Mucosa of descending colon (tissue), 3 donors: ENCODE measurements at regions not wholly inside any gene's neighbourhood (a gene's known extent, or its start where the extent isn't known, plus 50 kb on each side); places are given as distances from the start of the nearest gene placed in this dataset.

Source experiments
- ATAC-seq: fragments of 200-7000 bp; cut with Tn5 transposase; one replicate; pipeline ENCODE4 v1.9.1; 2020; ENCODE audit warnings: mild to moderate bottlenecking, moderate library complexity
- DNase-seq, 3 donors: peaks; one replicate each; pipeline ENCODE4 v3.0.0-alpha.2; 2020
- H3K36me3 ChIP-seq: fragments of 200-600 bp; one replicate; pipeline ENCODE4 v1.8.0; 2021; ENCODE audit warnings: low read depth, mild to moderate bottlenecking
- H3K4me1 ChIP-seq: fragments of 200-600 bp; one replicate; pipeline ENCODE4 v1.8.0; 2021; ENCODE audit warnings: low read depth, mild to moderate bottlenecking
- H3K4me3 ChIP-seq: fragments of 200-600 bp; one replicate; pipeline ENCODE4 v1.8.0; 2021; ENCODE audit warnings: mild to moderate bottlenecking
- H3K9me3 ChIP-seq: fragments of 200-600 bp; one replicate; pipeline ENCODE4 v1.8.0; 2021; ENCODE audit warnings: mild to moderate bottlenecking
- CTCF ChIP-seq: fragments of 200-600 bp; IDR thresholded peaks from one replicate; pipeline ENCODE4 v1.8.0; 2022; ENCODE audit warnings: antibody characterized with exemption, mild to moderate bottlenecking
- intact Hi-C, 2 donors: fragments of 100-400 bp; cut with DNase I in 1 of 2; cut with micrococcal nuclease in 1 of 2; formaldehyde crosslinking; loops; one replicate each; pipeline versions ENCODE4 v1.11.0 to v1.11.1; 2022; cut with DNase I, micrococcal nuclease
- donor health status: DM: no; HTN: no; CAD: no; lungs with moderate emphysema.
- donor health status: DM: no; HTN: no; CAD: no.
- donor health status: DM: no; HTN: yes; CAD: no.

GRCh38 chr4:66972087-66972486 lies 573.2 kb downstream of the CENPC start:
- no peak for TF ChIP-seq CTCF

GRCh38 chr4:66964467-66964866 lies 580.8 kb downstream of the CENPC start:
- intact Hi-C loops = no loop called here
- ATAC-seq (no peak), DNase-seq (no peak)
- H3K9me3 ChIP-seq = no peaks in the 10 kb centered on the region
- TF ChIP-seq CTCF = no peak
- no peak overlapping the region for H3K4me3 ChIP-seq
- no peaks in the 10 kb centered on the region for H3K4me1 ChIP-seq
- H3K36me3 ChIP-seq = no peaks in the 10 kb centered on the region

More at GRCh38 chr4:66972087-66972486, 573.2 kb downstream of the CENPC start:
- H3K4me3 ChIP-seq = no peak overlapping the region
- H3K4me1 ChIP-seq = no peaks in the 10 kb centered on the region
- H3K9me3 ChIP-seq = no peaks in the 10 kb centered on the region
- DNase-seq = no peak
- no peak for ATAC-seq
- intact Hi-C loops = no loop called here
- no peaks in the 10 kb centered on the region for H3K36me3 ChIP-seq

- ATAC-seq = no peak
- Histone ChIP-seq H3K36me3 (no peaks in the 10 kb centered on the region), H3K4me1 (no peaks in the 10 kb centered on the region), H3K9me3 (no peaks in the 10 kb centered on the region), H3K4me3 (no peak overlapping the region)
- intact Hi-C loops = no loop called here
- TF ChIP-seq CTCF = no peak
- no peak for DNase-seq
These were observed 582.2 kb downstream of the CENPC start for GRCh38 chr4:66963084-66963483.

GRCh38 chr4:66959207-66959606 lies 586.1 kb downstream of the CENPC start:
- Histone ChIP-seq H3K9me3 (no peaks in the 10 kb centered on the region), H3K4me3 (no peak overlapping the region), H3K4me1 (no peaks in the 10 kb centered on the region), H3K36me3 (no peaks in the 10 kb centered on the region)
- no peak for ATAC-seq
- DNase-seq = no peak
- intact Hi-C loops = no loop called here
- TF ChIP-seq CTCF = no peak

GRCh38 chr4:66956852-66957251 lies 588.5 kb downstream of the CENPC start:
- Histone ChIP-seq H3K4me3 (no peak overlapping the region), H3K36me3 (no peaks in the 10 kb centered on the region), H3K9me3 (no peaks in the 10 kb centered on the region), H3K4me1 (no peaks in the 10 kb centered on the region)
- no peak for TF ChIP-seq CTCF
- intact Hi-C loops = no loop called here
- DNase-seq (peak in 1 of 3 donors; percentile 13), ATAC-seq (no peak)

- ATAC-seq = no peak
- intact Hi-C loops = no loop called here
- Histone ChIP-seq H3K4me3 (no peak overlapping the region), H3K9me3 (no peaks in the 10 kb centered on the region), H3K4me1 (no peaks in the 10 kb centered on the region), H3K36me3 (no peaks in the 10 kb centered on the region)
- no peak for TF ChIP-seq CTCF
- DNase-seq = peak in 1 of 3 donors; percentile 16
These were observed 588.9 kb downstream of the CENPC start for GRCh38 chr4:66956426-66956825.
